CD4-positive, CD25-positive, alpha-beta regulatory T cell (primary cell): ENCODE measurements at regions not wholly inside any gene's neighbourhood (a gene's known extent, or its start where the extent isn't known, plus 50 kb on each side); places are given as distances from the start of the nearest gene placed in this dataset.

Experiments used
- ATAC-seq, 2 donors: fragments of 150-1000 bp; cut with Tn5 transposase; one replicate each; pipeline ENCODE4 v1.10.0; 2021; ENCODE audit warnings: low read depth in 2 of 2, moderate number of reproducible peaks in 2 of 2, moderate library complexity in 1 of 2
- DNase-seq, 3 donors: peaks; one replicate each; pipeline versions ENCODE4 v3.0.0 to v3.0.0-alpha.2; 2012 to 2022; ENCODE audit warnings: mixed read lengths in 1 of 3
- H3K27ac ChIP-seq: one replicate; pipeline ENCODE4 v1.7.0; 2013; ENCODE audit warnings: mild to moderate bottlenecking, low read length; ENCODE audit not compliant: insufficient read depth, poor library complexity, severe bottlenecking
- H3K27me3 ChIP-seq: one replicate; pipeline ENCODE4 v1.7.0; 2013; ENCODE audit warnings: low read length; ENCODE audit not compliant: control insufficient read depth, insufficient read depth
- H3K36me3 ChIP-seq: one replicate; pipeline ENCODE4 v1.7.0; 2013; ENCODE audit warnings: mild to moderate bottlenecking, low read length, moderate library complexity; ENCODE audit not compliant: control insufficient read depth, insufficient read depth
- H3K4me1 ChIP-seq: 2 replicates; pipeline ENCODE4 v1.7.0; 2013; ENCODE audit warnings: mild to moderate bottlenecking, low read length; ENCODE audit not compliant: insufficient read depth, control insufficient read depth, poor library complexity, severe bottlenecking
- H3K4me3 ChIP-seq: one replicate; pipeline ENCODE4 v1.7.0; 2013; ENCODE audit warnings: low read depth, mild to moderate bottlenecking, low read length, moderate library complexity
- H3K9me3 ChIP-seq, 2 experiments: 1 replicate in 1 of 2; 2 replicates in 1 of 2; pipeline ENCODE4 v1.7.0; 2013; ENCODE audit warnings: low read length in 2 of 2, mild to moderate bottlenecking in 1 of 2, moderate library complexity in 1 of 2; ENCODE audit not compliant: control insufficient read depth in 2 of 2
- H3K27ac Mint-ChIP-seq, 3 donors: one replicate each; pipeline ENCODE4 v1.8.0; 2020 to 2022; ENCODE audit warnings: mild to moderate bottlenecking in 3 of 3, mixed read lengths in 3 of 3, moderate library complexity in 2 of 3
- H3K27me3 Mint-ChIP-seq: one replicate; pipeline ENCODE4 v1.8.0; 2022; ENCODE audit warnings: mild to moderate bottlenecking, mixed read lengths
- H3K36me3 Mint-ChIP-seq: one replicate; pipeline ENCODE4 v1.8.0; 2020; ENCODE audit warnings: mixed read lengths
- H3K4me1 Mint-ChIP-seq, 4 donors: one replicate each; pipeline ENCODE4 v1.8.0; 2020 to 2022; ENCODE audit warnings: mixed read lengths in 4 of 4, mild to moderate bottlenecking in 1 of 4
- H3K4me3 Mint-ChIP-seq, 4 donors: one replicate each; pipeline ENCODE4 v1.8.0; 2020 to 2022; ENCODE audit warnings: mild to moderate bottlenecking in 4 of 4, mixed read lengths in 4 of 4, moderate library complexity in 3 of 4
- H3K9me3 Mint-ChIP-seq, 7 donors: one replicate each; pipeline ENCODE4 v1.8.0; 2020 to 2022; ENCODE audit warnings: mixed read lengths in 7 of 7, mild to moderate bottlenecking in 3 of 7, moderate library complexity in 2 of 7

GRCh38 chr2:16189836-16190160 is 249.4 kb downstream of the MYCN start:
- Histone ChIP-seq H3K27me3 (no peaks in the 10 kb centered on the region), H3K4me3 (no peak overlapping the region), H3K4me1 (no peaks in the 10 kb centered on the region), H3K9me3 (no peaks in the 10 kb centered on the region), H3K27ac (no peak overlapping the region), H3K36me3 (no peaks in the 10 kb centered on the region)
- H3K4me3 Mint-ChIP-seq, result no peak overlapping the region
- H3K36me3 Mint-ChIP-seq, result no peaks in the 10 kb centered on the region
- H3K27ac Mint-ChIP-seq, result no peak overlapping the region
- DNase-seq, result no peak
- H3K9me3 Mint-ChIP-seq, result peaks cover 0 to 1% (median 0%) of the 10 kb centered on the region in 7 donors
- no peaks in the 10 kb centered on the region for H3K27me3 Mint-ChIP-seq
- ATAC-seq, result no peak
- H3K4me1 Mint-ChIP-seq, result no peaks in the 10 kb centered on the region

GRCh38 chr2:16189029-16189835 is 248.9 kb downstream of the MYCN start:
- DNase-seq (no peak), ATAC-seq (no peak)
- Histone ChIP-seq H3K36me3 (no peaks in the 10 kb centered on the region), H3K27me3 (no peaks in the 10 kb centered on the region), H3K27ac (no peak overlapping the region), H3K9me3 (no peaks in the 10 kb centered on the region), H3K4me3 (no peak overlapping the region), H3K4me1 (no peaks in the 10 kb centered on the region)
- Mint-ChIP-seq H3K9me3 (peaks cover 0 to 1% (median 0%) of the 10 kb centered on the region in 7 donors), H3K27ac (no peak overlapping the region), H3K36me3 (no peaks in the 10 kb centered on the region), H3K4me1 (no peaks in the 10 kb centered on the region), H3K4me3 (no peak overlapping the region), H3K27me3 (no peaks in the 10 kb centered on the region)

GRCh38 chr2:16188261-16188890 is 248.0 kb downstream of the MYCN start:
- Mint-ChIP-seq H3K36me3 (no peaks in the 10 kb centered on the region), H3K9me3 (peaks cover 0 to 1% (median 0%) of the 10 kb centered on the region in 7 donors), H3K4me3 (no peak overlapping the region), H3K27ac (no peak overlapping the region), H3K4me1 (no peaks in the 10 kb centered on the region), H3K27me3 (no peaks in the 10 kb centered on the region)
- DNase-seq (no peak), ATAC-seq (no peak)
- Histone ChIP-seq H3K27ac (no peak overlapping the region), H3K4me1 (no peaks in the 10 kb centered on the region), H3K27me3 (no peaks in the 10 kb centered on the region), H3K36me3 (no peaks in the 10 kb centered on the region), H3K4me3 (no peak overlapping the region), H3K9me3 (no peaks in the 10 kb centered on the region)

GRCh38 chr2:16187482-16187817 is 247.1 kb downstream of the MYCN start:
- Histone ChIP-seq H3K36me3 (no peaks in the 10 kb centered on the region), H3K9me3 (no peaks in the 10 kb centered on the region), H3K4me3 (no peak overlapping the region), H3K27me3 (no peaks in the 10 kb centered on the region), H3K4me1 (no peaks in the 10 kb centered on the region), H3K27ac (no peak overlapping the region)
- no peak for DNase-seq
- Mint-ChIP-seq H3K36me3 (no peaks in the 10 kb centered on the region), H3K27ac (no peak overlapping the region), H3K27me3 (no peaks in the 10 kb centered on the region), H3K4me1 (no peaks in the 10 kb centered on the region), H3K4me3 (no peak overlapping the region), H3K9me3 (peaks cover 0 to 1% (median 0%) of the 10 kb centered on the region in 7 donors)
- no peak for ATAC-seq

GRCh38 chr2:16186661-16187481 is 246.5 kb downstream of the MYCN start:
- H3K4me1 ChIP-seq, result no peaks in the 10 kb centered on the region
- no peaks in the 10 kb centered on the region for H3K36me3 Mint-ChIP-seq

GRCh38 chr2:16185801-16186272 is 245.5 kb downstream of the MYCN start:
- H3K4me1 Mint-ChIP-seq, result no peaks in the 10 kb centered on the region
- no peak overlapping the region for H3K27ac Mint-ChIP-seq
- DNase-seq (no peak), ATAC-seq (no peak)
- no peak overlapping the region for H3K27ac ChIP-seq
- no peak overlapping the region for H3K4me3 ChIP-seq
- no peaks in the 10 kb centered on the region for H3K36me3 Mint-ChIP-seq
- no peaks in the 10 kb centered on the region for H3K9me3 ChIP-seq
- H3K4me1 ChIP-seq, result no peaks in the 10 kb centered on the region
- H3K36me3 ChIP-seq, result no peaks in the 10 kb centered on the region
- no peaks in the 10 kb centered on the region for H3K27me3 Mint-ChIP-seq
- H3K9me3 Mint-ChIP-seq, result peaks cover 0 to 1% (median 0%) of the 10 kb centered on the region in 7 donors
- no peaks in the 10 kb centered on the region for H3K27me3 ChIP-seq
- no peak overlapping the region for H3K4me3 Mint-ChIP-seq

More at GRCh38 chr2:16186661-16187481, 246.5 kb downstream of the MYCN start:
- Histone ChIP-seq H3K4me3 (no peak overlapping the region), H3K9me3 (no peaks in the 10 kb centered on the region), H3K27ac (no peak overlapping the region), H3K27me3 (no peaks in the 10 kb centered on the region), H3K36me3 (no peaks in the 10 kb centered on the region)
- Mint-ChIP-seq H3K9me3 (peaks cover 0 to 1% (median 0%) of the 10 kb centered on the region in 7 donors), H3K4me3 (no peak overlapping the region), H3K4me1 (no peaks in the 10 kb centered on the region), H3K27ac (no peak overlapping the region), H3K27me3 (no peaks in the 10 kb centered on the region)
- ATAC-seq (no peak), DNase-seq (no peak)

- Histone ChIP-seq H3K27me3 (no peaks in the 10 kb centered on the region), H3K4me1 (no peaks in the 10 kb centered on the region), H3K27ac (no peak overlapping the region), H3K36me3 (no peaks in the 10 kb centered on the region), H3K9me3 (no peaks in the 10 kb centered on the region), H3K4me3 (no peak overlapping the region)
- no peak for ATAC-seq
- H3K9me3 Mint-ChIP-seq, result peaks cover 0 to 1% (median 0%) of the 10 kb centered on the region in 7 donors
- H3K27me3 Mint-ChIP-seq, result no peaks in the 10 kb centered on the region
- H3K4me1 Mint-ChIP-seq, result no peaks in the 10 kb centered on the region
- no peak overlapping the region for H3K27ac Mint-ChIP-seq
- H3K36me3 Mint-ChIP-seq, result no peaks in the 10 kb centered on the region
- H3K4me3 Mint-ChIP-seq, result no peak overlapping the region
- no peak for DNase-seq
These were observed 244.8 kb downstream of the MYCN start for GRCh38 chr2:16184945-16185660.
